Lung (tissue), 9 donors: ENCODE measurements at regions not wholly inside any gene's neighbourhood (a gene's known extent, or its start where the extent isn't known, plus 50 kb on each side); places are given as distances from the start of the nearest gene placed in this dataset.
"Not testable (repeated sequence)": the region's sequence is repeated elsewhere in the genome, so short reads cannot be mapped to it uniquely, and the experiment has no call there.

ENCODE experiments used
- ATAC-seq: fragments of 200-7000 bp; cut with Tn5 transposase; one replicate; pipeline ENCODE4 v1.9.1; 2020; ENCODE audit warnings: moderate number of reproducible peaks; ENCODE audit not compliant: insufficient read depth, low FRiP score
- DNase-seq, 3 donors: peaks; one replicate each; pipeline ENCODE4 v3.0.0-alpha.2; 2013 to 2017
- H3K27ac ChIP-seq, 2 donors: one replicate each; pipeline ENCODE4 v1.5.1; 2013; ENCODE audit warnings: mild to moderate bottlenecking in 2 of 2, moderate library complexity in 2 of 2, control low read depth in 1 of 2, inconsistent platforms in 1 of 2, low read depth in 1 of 2, low read length in 1 of 2
- H3K27me3 ChIP-seq, 3 donors: one replicate each; pipeline ENCODE4 v1.5.1; 2013; ENCODE audit warnings: low read length in 2 of 3; ENCODE audit not compliant: control insufficient read depth in 3 of 3, insufficient read depth in 3 of 3
- H3K36me3 ChIP-seq, 4 donors: one replicate each; pipeline ENCODE4 v1.5.1; 2013; ENCODE audit warnings: low read length in 4 of 4, mild to moderate bottlenecking in 1 of 4, moderate library complexity in 1 of 4; ENCODE audit not compliant: control insufficient read depth in 4 of 4, insufficient read depth in 4 of 4
- H3K4me1 ChIP-seq, 5 donors: one replicate each; pipeline ENCODE4 v1.5.1; 2013; ENCODE audit warnings: low read length in 5 of 5, mild to moderate bottlenecking in 2 of 5, moderate library complexity in 1 of 5; ENCODE audit not compliant: control insufficient read depth in 5 of 5, insufficient read depth in 5 of 5
- H3K4me3 ChIP-seq: one replicate; pipeline ENCODE4 v1.5.1; 2013; ENCODE audit warnings: mild to moderate bottlenecking, control low read depth, moderate library complexity
- H3K9ac ChIP-seq, 2 donors: one replicate each; pipeline ENCODE4 v1.5.1; 2013; ENCODE audit warnings: low read length in 2 of 2, control low read depth in 1 of 2; ENCODE audit not compliant: insufficient read depth in 1 of 2
- H3K9me3 ChIP-seq, 4 donors: one replicate each; pipeline ENCODE4 v1.5.1; 2013; ENCODE audit warnings: low read length in 3 of 4, mild to moderate bottlenecking in 1 of 4, moderate library complexity in 1 of 4; ENCODE audit not compliant: control insufficient read depth in 4 of 4, insufficient read depth in 3 of 4
- WGBS, 2 donors: extraction: QIAGEN DNeasy Blood & Tissue Kit; methylation state at CpG; one replicate each; pipeline ENCODE4 v1.1.7; 2013; 5-methylcytosine and 5-hydroxymethylcytosine counted together
- donor health status: Bipolar disorder and iron deficiency.
- donor health status: healthy.
- donor health status: DM: yes; HTN: yes; CAD: no.

GRCh38 chr1:243021365-243021764 is 233.7 kb downstream of the CEP170 start:
- H3K9ac ChIP-seq, H3K4me3 ChIP-seq, H3K4me1 ChIP-seq, H3K36me3 ChIP-seq, H3K27ac ChIP-seq, ATAC-seq, DNase-seq, H3K27me3 ChIP-seq, H3K9me3 ChIP-seq: not testable (repeated sequence)
- 70 to 79% methylated on average over 4 of the region's 4 CpGs for WGBS, 2 donors

GRCh38 chr1:243019030-243019635 is 235.9 kb downstream of the CEP170 start:
- not testable (repeated sequence) for DNase-seq, ATAC-seq, H3K36me3 ChIP-seq, H3K9me3 ChIP-seq, H3K4me1 ChIP-seq, H3K4me3 ChIP-seq, H3K27me3 ChIP-seq, H3K27ac ChIP-seq, H3K9ac ChIP-seq
- 3 to 11% methylated on average over 1 of the region's 1 CpG for WGBS, 2 donors

GRCh38 chr1:243010719-243011118 is 244.4 kb downstream of the CEP170 start:
- H3K4me3 ChIP-seq, H3K27ac ChIP-seq, H3K36me3 ChIP-seq, H3K4me1 ChIP-seq, H3K9me3 ChIP-seq, H3K9ac ChIP-seq, DNase-seq, ATAC-seq, H3K27me3 ChIP-seq: not testable (repeated sequence)
- WGBS, 2 donors: 0 to 9% methylated on average over 2 of the region's 3 CpGs

GRCh38 chr1:243001003-243001402 is 254.1 kb downstream of the CEP170 start:
- H3K4me3 ChIP-seq, H3K9me3 ChIP-seq, H3K36me3 ChIP-seq, H3K27me3 ChIP-seq, ATAC-seq, H3K9ac ChIP-seq, H3K4me1 ChIP-seq: not testable (repeated sequence)
- WGBS, 2 donors: 35 to 81% methylated on average over 3 to 4 of the region's 4 CpGs
- DNase-seq: peak in 2 of 3 donors; percentile 0 to 13
- H3K27ac ChIP-seq: peak overlapping the region in 1 of 2 donors; percentile 66

GRCh38 chr1:242992776-242993175 is 262.3 kb downstream of the CEP170 start:
- not testable (repeated sequence) for H3K9me3 ChIP-seq, H3K4me3 ChIP-seq, H3K27ac ChIP-seq, H3K4me1 ChIP-seq, DNase-seq, H3K9ac ChIP-seq, H3K27me3 ChIP-seq, H3K36me3 ChIP-seq, ATAC-seq
- 80 to 88% methylated on average over 3 of the region's 3 CpGs for WGBS, 2 donors

- not testable (repeated sequence) for DNase-seq, H3K9ac ChIP-seq, H3K27ac ChIP-seq, ATAC-seq, H3K9me3 ChIP-seq, H3K36me3 ChIP-seq, H3K4me1 ChIP-seq, H3K27me3 ChIP-seq, H3K4me3 ChIP-seq
- WGBS, 2 donors: 65 to 81% methylated on average over 3 of the region's 3 CpGs
These were observed 270.0 kb downstream of the CEP170 start for GRCh38 chr1:242985096-242985495.

- not testable (repeated sequence) for H3K4me1 ChIP-seq, ATAC-seq, DNase-seq, H3K36me3 ChIP-seq, H3K27ac ChIP-seq, H3K9ac ChIP-seq, H3K9me3 ChIP-seq, H3K27me3 ChIP-seq, H3K4me3 ChIP-seq
- WGBS, 2 donors: 88 to 94% methylated on average over 3 of the region's 3 CpGs
These were observed 281.7 kb downstream of the CEP170 start for GRCh38 chr1:242973341-242973740.
